ENCODE measurements at regions not wholly inside any gene's neighbourhood (a gene's known extent, or its start where the extent isn't known, plus 50 kb on each side); places are given as distances from the start of the nearest gene placed in this dataset.

DNA sequence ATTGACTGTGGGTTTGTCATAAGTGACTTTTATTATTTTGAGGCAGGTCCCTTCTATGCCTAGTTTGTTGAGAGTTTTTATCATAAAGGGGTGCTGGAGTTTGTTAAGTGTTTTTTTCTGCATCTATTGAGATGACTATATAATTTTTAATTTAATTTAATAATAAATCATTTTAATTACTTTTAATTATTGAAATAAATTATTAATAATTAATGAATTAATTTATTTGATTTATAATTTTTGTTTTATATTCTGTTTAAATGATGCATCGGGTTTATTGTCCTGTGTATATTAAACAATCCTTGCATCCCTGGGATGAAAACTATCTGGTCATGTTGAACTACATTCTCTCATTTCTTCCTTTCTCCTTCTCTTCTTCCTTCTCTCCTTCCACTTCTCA lies 1352.2 kb upstream of the PRR20A start:
- CTCF ChIA-PET: no interaction called here
- H3K27ac ChIP-seq: no peak overlapping the region
- POLR2A ChIA-PET (ENCODE audit: low non-redundant PET): no interaction called here
- TF ChIP-seq, protein P1, sequence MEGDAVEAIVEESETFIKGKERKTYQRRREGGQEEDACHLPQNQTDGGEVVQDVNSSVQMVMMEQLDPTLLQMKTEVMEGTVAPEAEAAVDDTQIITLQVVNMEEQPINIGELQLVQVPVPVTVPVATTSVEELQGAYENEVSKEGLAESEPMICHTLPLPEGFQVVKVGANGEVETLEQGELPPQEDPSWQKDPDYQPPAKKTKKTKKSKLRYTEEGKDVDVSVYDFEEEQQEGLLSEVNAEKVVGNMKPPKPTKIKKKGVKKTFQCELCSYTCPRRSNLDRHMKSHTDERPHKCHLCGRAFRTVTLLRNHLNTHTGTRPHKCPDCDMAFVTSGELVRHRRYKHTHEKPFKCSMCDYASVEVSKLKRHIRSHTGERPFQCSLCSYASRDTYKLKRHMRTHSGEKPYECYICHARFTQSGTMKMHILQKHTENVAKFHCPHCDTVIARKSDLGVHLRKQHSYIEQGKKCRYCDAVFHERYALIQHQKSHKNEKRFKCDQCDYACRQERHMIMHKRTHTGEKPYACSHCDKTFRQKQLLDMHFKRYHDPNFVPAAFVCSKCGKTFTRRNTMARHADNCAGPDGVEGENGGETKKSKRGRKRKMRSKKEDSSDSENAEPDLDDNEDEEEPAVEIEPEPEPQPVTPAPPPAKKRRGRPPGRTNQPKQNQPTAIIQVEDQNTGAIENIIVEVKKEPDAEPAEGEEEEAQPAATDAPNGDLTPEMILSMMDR (conservative IDR thresholded peaks at IDR 0.05; ENCODE audit: low read depth): no peak
- no peak for DNase-seq (ENCODE audit: low spot score)

DNA sequence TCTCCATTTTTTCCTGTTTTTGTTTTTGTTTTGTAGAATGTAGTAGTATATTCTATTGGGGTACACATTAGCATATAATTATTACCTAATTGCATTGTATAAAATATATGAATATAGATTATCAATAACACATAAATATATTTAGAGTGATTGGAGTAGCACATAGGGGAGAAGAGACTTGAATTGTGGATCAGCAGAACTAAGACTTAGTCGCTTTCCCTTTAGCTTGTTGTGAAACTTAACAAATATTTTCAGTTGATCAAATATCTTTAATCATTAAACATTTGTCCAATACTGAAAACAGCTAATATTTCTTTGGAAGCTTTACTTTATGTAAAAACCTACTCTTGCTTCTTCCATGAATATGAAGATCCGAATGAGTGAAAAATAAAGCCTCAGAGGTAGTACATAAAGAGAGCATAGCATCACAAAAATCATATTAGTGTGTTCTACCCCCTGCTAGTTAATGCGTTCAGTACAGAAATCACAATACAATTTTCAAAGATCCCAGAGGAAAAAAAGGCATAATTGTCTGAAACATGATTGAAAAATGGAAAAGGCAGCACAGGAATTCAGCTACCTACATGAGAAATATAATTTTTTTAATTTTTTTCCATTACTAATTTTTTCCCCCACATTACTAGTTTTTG lies 1348.0 kb upstream of the PRR20A start:
- DNase-seq (ENCODE audit: low spot score): no peak
- no peak overlapping the region for H3K27ac ChIP-seq
- ChIA-PET CTCF (no interaction called here), POLR2A (ENCODE audit: low non-redundant PET) (no interaction called here)
- TF ChIP-seq, protein P1 (conservative IDR thresholded peaks at IDR 0.05; ENCODE audit: low read depth): no peak

DNA sequence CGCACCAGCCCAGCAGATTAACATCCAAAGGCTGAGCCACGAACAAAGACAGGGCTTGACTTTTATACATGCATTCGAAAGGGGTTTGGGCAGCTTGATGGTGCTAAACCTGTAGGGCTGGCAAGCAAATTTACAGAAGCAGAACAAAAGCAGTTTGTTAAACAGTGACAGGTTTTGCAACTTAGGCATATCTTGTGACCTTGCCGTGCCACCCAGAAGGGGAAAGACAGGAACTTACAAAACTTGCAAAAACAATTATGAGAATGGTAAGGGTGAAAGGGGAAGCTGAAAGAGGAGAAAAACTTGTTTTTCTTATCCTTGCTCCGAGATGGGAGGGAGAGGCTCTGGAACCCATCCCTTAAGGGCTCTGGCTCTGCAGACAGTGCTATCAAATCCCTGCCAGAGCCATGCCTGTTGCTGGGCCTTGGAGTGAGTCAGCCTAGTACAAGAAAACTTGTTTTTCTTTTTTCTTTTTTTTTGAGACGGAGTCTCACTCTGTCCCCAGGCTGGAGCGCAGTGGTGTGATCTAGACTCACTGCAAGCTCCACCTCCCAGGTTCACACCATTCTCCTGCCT lies 1325.2 kb upstream of the PRR20A start:
- CTCF ChIA-PET: no interaction called here
- TF ChIP-seq, protein P1 (conservative IDR thresholded peaks at IDR 0.05; ENCODE audit: low read depth): no peak
- POLR2A ChIA-PET (ENCODE audit: low non-redundant PET): no interaction called here
- DNase-seq (ENCODE audit: low spot score): no peak
- no peak overlapping the region for H3K27ac ChIP-seq

DNA sequence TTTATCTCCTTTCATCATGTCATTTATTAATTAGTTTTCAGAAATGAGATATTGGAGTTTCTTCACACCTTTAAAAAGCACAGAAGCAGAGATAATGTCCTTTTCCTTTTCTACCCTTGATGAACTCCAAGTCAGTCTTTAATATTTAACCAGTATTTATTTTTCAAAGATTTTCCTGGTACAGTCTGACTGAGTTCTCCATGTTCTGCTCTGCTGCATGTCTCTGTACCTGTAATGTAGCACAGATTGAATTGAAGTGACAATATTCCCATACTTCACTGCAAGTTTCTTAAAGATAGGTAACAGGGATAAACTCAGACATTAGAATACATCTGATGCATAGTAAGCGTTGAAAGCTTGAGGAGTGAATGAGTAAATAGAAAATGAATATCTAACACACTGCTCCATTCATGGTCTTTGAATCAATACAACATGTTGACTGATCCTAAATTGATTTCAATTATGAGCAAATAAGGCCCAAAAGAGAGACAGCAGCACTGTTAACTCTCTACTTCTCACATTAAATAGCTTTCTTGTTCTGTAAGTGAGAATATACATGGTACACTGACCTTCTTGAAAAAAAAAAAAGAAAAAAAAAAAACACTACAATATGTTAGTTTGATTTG lies 1323.6 kb upstream of the PRR20A start:
- H3K27ac ChIP-seq: no peak overlapping the region
- TF ChIP-seq, protein P1 (conservative IDR thresholded peaks at IDR 0.05; ENCODE audit: low read depth): no peak
- DNase-seq (ENCODE audit: low spot score): no peak
- CTCF ChIA-PET: no interaction called here
- POLR2A ChIA-PET (ENCODE audit: low non-redundant PET): no interaction called here

DNA sequence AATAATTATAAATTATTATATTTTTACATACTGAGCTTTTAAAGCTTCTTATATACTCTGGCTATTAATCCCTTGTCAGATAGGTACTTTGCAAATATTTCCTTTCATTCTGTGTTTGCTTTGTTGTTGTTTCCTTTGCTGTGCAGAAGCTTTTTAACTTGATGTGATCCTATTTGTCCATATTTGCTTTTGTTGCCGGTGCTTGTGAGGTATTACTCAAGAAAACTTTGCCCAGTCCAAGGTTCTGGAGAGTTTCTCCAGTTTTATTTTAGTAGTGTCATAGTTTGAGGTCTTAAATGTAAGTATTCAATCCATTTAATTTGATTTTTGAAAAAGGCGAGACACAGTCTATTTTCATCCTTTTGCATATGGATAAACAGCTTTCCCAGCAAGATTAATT lies 1319.9 kb upstream of the PRR20A start:
- POLR2A ChIA-PET (ENCODE audit: low non-redundant PET): no interaction called here
- TF ChIP-seq, protein P1 (conservative IDR thresholded peaks at IDR 0.05; ENCODE audit: low read depth): no peak
- no peak for DNase-seq (ENCODE audit: low spot score)
- CTCF ChIA-PET: no interaction called here
- no peak overlapping the region for H3K27ac ChIP-seq

DNA sequence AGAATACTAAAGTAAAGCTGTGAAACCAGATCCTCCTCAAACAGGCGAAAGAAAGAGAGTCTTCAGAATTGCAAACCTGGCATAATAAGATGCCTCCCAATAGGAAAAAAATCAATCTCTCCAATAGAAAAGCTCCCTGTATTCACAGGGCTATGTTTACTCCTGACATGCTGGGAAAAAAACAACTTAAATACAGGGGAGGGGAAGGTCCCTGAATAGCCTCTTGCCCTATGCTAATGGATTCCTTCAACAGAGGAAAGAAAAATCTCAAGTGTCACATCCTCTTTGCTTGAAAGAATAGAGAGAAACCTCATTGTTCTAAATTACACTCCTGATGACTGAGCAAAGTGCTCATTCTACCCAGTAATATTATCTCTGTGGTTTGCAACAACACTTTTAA lies 1271.1 kb upstream of the PRR20A start:
- ChIA-PET POLR2A (ENCODE audit: low non-redundant PET) (no interaction called here), CTCF (no interaction called here)
- no peak for DNase-seq (ENCODE audit: low spot score)
- TF ChIP-seq, protein P1 (conservative IDR thresholded peaks at IDR 0.05; ENCODE audit: low read depth): no peak
- no peak overlapping the region for H3K27ac ChIP-seq

Data from RWPE1 (cell line).